CD4-positive, alpha-beta T cell treated with Interleukin-4 for 1 hour (primary cell): ENCODE measurements at regions not wholly inside any gene's neighbourhood (a gene's known extent, or its start where the extent isn't known, plus 50 kb on each side); places are given as distances from the start of the nearest gene placed in this dataset.

Experiments
- DNase-seq, 2 donors: peaks; one replicate each; pipeline ENCODE4 v3.0.0-alpha.2; 2020 to 2022

- DNase-seq = no peak
Measured at GRCh38 chr6:156347246-156347645, 429.9 kb upstream of the ARID1B start.

- no peak for DNase-seq
Measured at GRCh38 chr6:156345700-156346099, 431.5 kb upstream of the ARID1B start.

GRCh38 chr6:156344491-156344890, 432.7 kb upstream of the ARID1B start:
- no peak for DNase-seq

- no peak for DNase-seq
Measured at GRCh38 chr6:156337801-156338200, 439.4 kb upstream of the ARID1B start.

DNA sequence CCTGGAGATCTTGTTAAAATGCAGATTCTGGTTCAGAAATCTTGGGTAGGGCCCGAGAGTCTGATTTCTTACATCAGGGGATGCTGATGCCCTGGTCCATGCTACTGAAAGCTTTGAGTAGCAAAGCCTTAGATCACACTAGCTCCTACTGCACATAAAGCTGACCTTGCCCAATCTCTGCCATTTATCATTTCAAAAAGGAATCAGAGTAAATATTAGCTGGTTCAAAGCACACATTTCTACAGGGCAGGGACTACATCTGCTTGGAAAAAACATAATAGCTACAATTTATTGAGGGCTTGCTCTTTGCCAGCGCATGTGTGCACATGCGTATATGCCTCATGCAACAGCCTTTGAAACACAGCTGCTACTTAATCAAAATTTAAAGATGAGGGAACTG, 440.4 kb upstream of the ARID1B start:
- no peak for DNase-seq

GRCh38 chr6:156336089-156336488, 441.1 kb upstream of the ARID1B start:
- DNase-seq = no peak

GRCh38 chr6:156334966-156335365, 442.2 kb upstream of the ARID1B start:
- DNase-seq = no peak

- no peak for DNase-seq
Measured at GRCh38 chr6:156319707-156320106, 457.5 kb upstream of the ARID1B start.

GRCh38 chr6:156316583-156317125, 460.5 kb upstream of the ARID1B start:
- no peak for DNase-seq

- DNase-seq = no peak
Measured at GRCh38 chr6:156315146-156315545, 462.0 kb upstream of the ARID1B start.

GRCh38 chr6:156313037-156313436, 464.1 kb upstream of the ARID1B start:
- no peak for DNase-seq

DNA sequence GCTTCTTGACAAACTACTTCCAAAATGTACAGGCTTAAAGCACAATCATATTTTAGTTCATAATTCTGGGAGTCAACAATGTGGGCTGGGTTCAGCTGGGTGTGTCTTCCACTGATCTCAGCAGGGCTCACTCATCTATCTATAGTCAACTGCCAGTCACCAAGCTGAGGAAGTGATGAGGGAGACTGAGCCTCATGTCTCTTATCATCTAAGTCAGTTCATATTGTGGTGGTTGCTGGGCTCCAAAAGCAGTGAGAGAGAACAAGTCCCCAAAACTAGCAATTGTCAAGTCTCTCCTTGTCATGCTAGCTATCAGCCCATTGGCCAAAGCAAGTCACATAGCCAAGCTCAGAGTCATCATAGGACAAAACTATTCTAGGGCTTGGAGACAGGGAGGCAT, 465.9 kb upstream of the ARID1B start:
- DNase-seq = no peak

DNA sequence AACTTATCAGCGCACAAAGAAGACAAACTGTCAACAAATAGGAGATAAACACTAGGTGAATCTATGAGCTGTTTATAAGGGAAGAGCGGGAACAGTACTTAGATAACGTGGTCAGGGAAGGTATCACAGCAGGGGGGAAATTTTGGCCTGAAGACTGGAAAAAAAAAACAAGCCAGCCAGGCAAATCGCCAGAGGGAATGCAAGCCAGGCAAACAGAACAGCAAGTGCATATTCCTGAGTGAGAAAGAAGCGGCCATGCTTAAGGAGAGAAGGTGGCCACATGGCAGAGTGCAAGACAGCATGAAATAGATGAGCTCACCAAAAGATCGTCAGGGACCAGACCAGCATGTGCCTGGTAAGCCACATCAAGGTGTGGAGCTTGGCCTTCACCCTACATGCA, 466.5 kb upstream of the ARID1B start:
- no peak for DNase-seq

DNA sequence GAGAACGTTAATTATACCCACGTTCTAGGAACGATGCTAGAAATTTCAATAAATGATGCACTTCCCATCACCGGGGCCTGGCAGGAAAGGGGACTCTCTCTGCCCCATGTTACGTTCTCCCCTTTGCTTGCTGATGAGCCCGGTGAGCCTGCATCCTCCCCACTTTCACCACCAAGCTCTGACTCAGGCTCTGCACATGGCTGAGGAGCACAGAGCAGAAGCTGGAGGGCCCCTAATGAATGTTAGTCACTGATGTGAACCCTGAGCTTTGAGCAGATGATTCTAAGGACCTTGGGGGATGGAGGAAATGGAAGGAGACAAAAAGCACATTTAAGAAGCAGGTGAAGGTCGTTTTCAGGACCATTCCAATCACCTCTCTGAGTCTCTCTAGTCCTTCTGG, 468.2 kb upstream of the ARID1B start:
- DNase-seq = no peak

DNA sequence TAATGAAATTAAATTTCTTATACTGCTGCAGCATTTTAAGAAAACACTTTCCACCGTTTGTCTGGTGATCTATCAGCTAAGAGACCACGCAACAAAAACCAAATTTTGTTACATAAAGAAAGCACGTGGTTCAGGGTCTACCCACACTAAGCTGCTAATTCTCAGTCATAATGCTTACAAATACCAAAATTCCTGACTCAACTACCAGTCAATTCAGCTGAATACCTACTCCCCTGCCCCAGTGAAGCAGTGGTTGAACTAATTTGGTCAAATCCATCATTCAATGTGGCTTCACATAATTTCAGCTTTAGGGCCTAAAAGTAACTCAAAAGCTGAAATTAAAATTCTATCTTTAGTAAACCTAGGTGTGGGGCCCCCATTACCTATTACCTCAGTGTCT, 468.6 kb upstream of the ARID1B start:
- no peak for DNase-seq

- no peak for DNase-seq
Measured at GRCh38 chr6:156306531-156306930, 470.6 kb upstream of the ARID1B start.

DNA sequence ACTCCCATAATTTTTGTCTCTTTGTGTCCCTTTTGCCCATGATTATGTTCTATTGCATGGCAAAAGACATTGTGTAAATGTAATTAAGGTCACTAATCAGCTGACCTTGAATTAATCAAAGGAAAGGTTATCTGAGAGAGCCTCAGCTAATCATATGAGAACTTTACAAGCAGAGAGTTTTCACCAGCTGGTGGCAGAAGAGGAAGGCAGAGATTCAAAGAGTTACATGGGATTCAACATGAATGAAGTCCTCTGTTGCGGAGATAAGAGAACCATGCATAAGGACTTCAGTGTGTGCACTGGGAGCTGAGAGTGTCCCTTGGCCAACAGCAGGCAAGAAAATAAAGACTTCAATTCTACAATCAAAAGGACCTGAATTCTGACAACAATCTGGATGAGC, 494.1 kb upstream of the ARID1B start:
- DNase-seq = no peak

GRCh38 chr6:156282087-156282486, 495.1 kb upstream of the ARID1B start:
- no peak for DNase-seq

DNA sequence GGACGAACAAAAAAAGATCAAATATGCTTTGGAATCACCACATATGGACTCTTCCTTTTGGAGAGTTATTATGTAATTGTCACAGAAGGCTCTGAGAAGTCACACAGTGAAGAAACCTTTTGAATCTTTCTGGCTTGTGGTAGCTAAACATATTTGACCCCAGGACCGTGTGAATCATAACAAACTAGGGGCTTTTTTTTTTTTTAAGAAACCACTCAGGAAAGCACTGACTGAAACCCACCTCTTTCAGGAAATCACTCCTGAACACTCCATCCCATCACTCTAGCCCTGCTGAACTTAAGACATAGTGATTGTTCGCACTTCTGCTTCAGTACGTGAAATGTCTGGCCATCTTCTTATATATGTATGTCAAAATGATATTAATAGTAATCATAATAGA, 495.9 kb upstream of the ARID1B start:
- no peak for DNase-seq

DNA sequence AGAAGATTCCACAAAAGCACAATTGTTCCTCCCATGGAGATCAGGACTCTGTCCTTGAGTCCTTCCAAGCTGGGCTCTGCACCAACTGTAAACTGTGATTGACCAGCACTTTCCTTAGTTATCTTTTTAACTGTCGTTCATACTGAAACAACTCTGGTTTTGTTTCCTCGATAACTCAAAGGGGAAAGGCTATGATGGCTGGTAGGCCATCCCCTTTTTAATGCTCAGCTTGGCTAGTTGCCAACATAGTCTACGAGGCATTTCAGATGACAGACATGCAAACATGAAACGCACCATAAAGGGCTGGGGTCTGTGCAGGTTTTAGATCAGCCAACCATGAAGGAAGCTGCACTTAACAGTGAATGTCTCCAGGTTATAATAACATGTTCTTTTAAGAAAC, 497.1 kb upstream of the ARID1B start:
- DNase-seq = peak in 1 of 2 donors; percentile 12

GRCh38 chr6:156279261-156279969, 497.8 kb upstream of the ARID1B start:
- DNase-seq = peak in 1 of 2 donors; percentile 17

DNA sequence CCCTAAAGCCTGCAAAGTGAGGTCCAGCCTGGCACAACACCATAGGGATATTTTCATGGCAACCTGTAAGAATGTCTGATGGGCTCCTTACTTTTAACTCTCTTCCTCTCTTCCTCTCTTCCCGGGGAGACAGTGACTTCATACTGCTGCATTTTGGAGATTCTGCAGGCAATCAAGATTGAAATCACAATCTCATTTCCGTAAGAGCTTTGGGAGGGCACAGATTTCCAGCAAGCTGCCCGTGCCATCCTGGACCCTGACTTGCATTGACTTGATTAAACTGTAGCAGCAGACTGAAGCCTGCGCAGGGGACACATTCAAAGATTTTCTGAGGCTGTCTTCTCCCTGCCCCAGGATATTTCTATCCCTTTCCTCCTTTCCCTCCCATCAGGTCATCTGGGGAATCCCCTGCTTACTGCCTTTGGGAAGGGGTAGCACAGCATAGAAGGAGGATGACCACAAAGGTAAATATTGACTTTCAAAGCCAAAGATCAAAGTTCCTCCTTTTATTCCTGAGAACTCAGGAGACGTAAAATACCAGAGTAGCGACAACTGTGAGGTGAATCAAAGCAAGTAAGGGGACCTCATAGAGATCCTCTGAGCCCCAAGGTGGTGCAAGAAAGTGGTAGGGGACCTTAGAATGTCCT, 504.0 kb upstream of the ARID1B start:
- DNase-seq = no peak

- DNase-seq = no peak
Measured at GRCh38 chr6:156269751-156270369, 507.3 kb upstream of the ARID1B start.

- DNase-seq = no peak
Measured at GRCh38 chr6:156268849-156269248, 508.3 kb upstream of the ARID1B start.
